Immature natural killer cell (primary cell): ENCODE measurements at regions not wholly inside any gene's neighbourhood (a gene's known extent, or its start where the extent isn't known, plus 50 kb on each side); places are given as distances from the start of the nearest gene placed in this dataset.

Source experiments
- DNase-seq, 3 donors: peaks; one replicate each; pipeline ENCODE4 v3.0.0; 2022; ENCODE audit warnings: mixed read lengths in 1 of 3
- H3K27ac Mint-ChIP-seq, 6 donors: one replicate each; pipeline ENCODE4 v1.8.0; 2020; ENCODE audit warnings: mixed read lengths in 6 of 6, mild to moderate bottlenecking in 5 of 6, inconsistent platforms in 4 of 6, moderate library complexity in 3 of 6
- H3K27me3 Mint-ChIP-seq, 3 donors: one replicate each; pipeline ENCODE4 v1.8.0; 2020 to 2021; ENCODE audit warnings: low read depth in 3 of 3, mild to moderate bottlenecking in 3 of 3, mixed read lengths in 3 of 3, moderate library complexity in 3 of 3, inconsistent platforms in 1 of 3
- H3K36me3 Mint-ChIP-seq, 3 donors: one replicate each; pipeline ENCODE4 v1.8.0; 2020; ENCODE audit warnings: mixed read lengths in 3 of 3, inconsistent platforms in 2 of 3, mild to moderate bottlenecking in 2 of 3
- H3K4me1 Mint-ChIP-seq, 2 donors: one replicate each; pipeline ENCODE4 v1.8.0; 2020; ENCODE audit warnings: inconsistent platforms in 2 of 2, mild to moderate bottlenecking in 2 of 2, mixed read lengths in 2 of 2, moderate library complexity in 1 of 2
- H3K4me3 Mint-ChIP-seq, 5 donors: one replicate each; pipeline ENCODE4 v1.8.0; 2020; ENCODE audit warnings: mild to moderate bottlenecking in 5 of 5, mixed read lengths in 5 of 5, inconsistent platforms in 3 of 5, moderate library complexity in 3 of 5
- H3K9me3 Mint-ChIP-seq, 6 donors: one replicate each; pipeline ENCODE4 v1.8.0; 2020; ENCODE audit warnings: mild to moderate bottlenecking in 6 of 6, mixed read lengths in 6 of 6, inconsistent platforms in 4 of 6, moderate library complexity in 3 of 6

DNA sequence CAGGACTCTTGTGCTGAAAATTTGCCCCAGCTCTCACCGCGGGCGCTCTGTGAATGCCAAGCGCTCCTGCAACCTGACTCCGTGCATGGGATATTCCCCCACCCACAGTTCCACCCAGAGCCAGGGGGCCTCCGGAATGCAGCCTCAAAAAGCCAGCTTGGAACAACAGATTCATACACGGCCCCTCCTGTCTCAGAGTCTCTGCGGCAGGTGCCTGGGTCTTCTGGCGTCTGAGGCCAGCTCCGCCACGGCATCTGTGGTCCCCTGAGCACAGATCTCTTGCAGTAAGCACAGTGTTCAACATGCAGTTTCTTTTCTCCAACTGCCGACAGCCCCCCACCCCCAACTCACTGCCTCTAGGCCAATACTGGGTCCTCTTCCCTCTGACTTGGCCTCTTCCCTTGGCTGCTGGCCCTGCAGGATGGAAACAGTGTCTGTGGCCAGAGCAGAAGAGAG lies 355.7 kb upstream of the IRX2 start:
- peaks cover 10 to 11% (median 10%) of the 10 kb centered on the region in 3 donors for H3K27me3 Mint-ChIP-seq
- DNase-seq: no peak
- no peak overlapping the region for H3K4me3 Mint-ChIP-seq
- H3K27ac Mint-ChIP-seq: no peak overlapping the region
- H3K36me3 Mint-ChIP-seq: no peaks in the 10 kb centered on the region
- H3K9me3 Mint-ChIP-seq: peaks cover 0 to 5% (median 1%) of the 10 kb centered on the region in 6 donors
- H3K4me1 Mint-ChIP-seq: no peaks in the 10 kb centered on the region

DNA sequence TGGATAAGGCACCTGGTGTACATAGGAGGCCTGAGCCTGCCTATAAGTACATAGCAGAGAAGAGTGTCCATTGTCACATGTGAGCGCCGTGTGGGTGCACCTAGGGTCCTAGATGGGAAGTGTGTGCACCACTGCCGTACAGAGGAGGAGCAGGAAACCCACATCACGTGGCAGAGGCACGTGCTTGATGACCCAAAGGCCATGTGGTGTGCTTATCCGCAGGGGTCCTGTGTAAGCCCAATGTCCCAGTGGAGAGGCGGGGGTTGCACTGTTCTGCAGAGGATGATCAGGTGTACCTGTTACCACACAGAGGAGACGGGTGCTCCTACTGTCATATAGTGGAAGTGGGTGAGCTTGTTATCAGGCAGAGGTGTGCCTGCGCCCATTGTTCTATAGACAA lies 354.1 kb upstream of the IRX2 start:
- H3K9me3 Mint-ChIP-seq: peaks cover 0 to 8% (median 1%) of the 10 kb centered on the region in 6 donors
- H3K27ac Mint-ChIP-seq: no peak overlapping the region
- no peaks in the 10 kb centered on the region for H3K36me3 Mint-ChIP-seq
- peaks cover 7 to 14% (median 11%) of the 10 kb centered on the region in 3 donors for H3K27me3 Mint-ChIP-seq
- H3K4me3 Mint-ChIP-seq: no peak overlapping the region
- no peaks in the 10 kb centered on the region for H3K4me1 Mint-ChIP-seq
- DNase-seq: no peak

- H3K27ac Mint-ChIP-seq: no peak overlapping the region
- no peak for DNase-seq
- H3K4me3 Mint-ChIP-seq: no peak overlapping the region
- H3K27me3 Mint-ChIP-seq: peaks cover 7 to 14% (median 11%) of the 10 kb centered on the region in 3 donors
- H3K36me3 Mint-ChIP-seq: no peaks in the 10 kb centered on the region
- H3K4me1 Mint-ChIP-seq: no peaks in the 10 kb centered on the region
- H3K9me3 Mint-ChIP-seq: peaks cover 0 to 8% (median 1%) of the 10 kb centered on the region in 6 donors
Observed at GRCh38 chr5:3105172-3105571, 353.7 kb upstream of the IRX2 start.

- Mint-ChIP-seq H3K4me3 (no peak overlapping the region), H3K36me3 (no peaks in the 10 kb centered on the region), H3K4me1 (no peaks in the 10 kb centered on the region), H3K27ac (no peak overlapping the region), H3K27me3 (peaks cover 7 to 14% (median 11%) of the 10 kb centered on the region in 3 donors), H3K9me3 (peaks cover 0 to 8% (median under 1%) of the 10 kb centered on the region in 6 donors)
- DNase-seq: no peak
Observed at GRCh38 chr5:3104429-3105060, 353.1 kb upstream of the IRX2 start.

- no peaks in the 10 kb centered on the region for H3K4me1 Mint-ChIP-seq
- no peak overlapping the region for H3K27ac Mint-ChIP-seq
- no peaks in the 10 kb centered on the region for H3K36me3 Mint-ChIP-seq
- peaks cover 0 to 8% (median 3%) of the 10 kb centered on the region in 6 donors for H3K9me3 Mint-ChIP-seq
- peaks cover 6 to 13% (median 9%) of the 10 kb centered on the region in 3 donors for H3K27me3 Mint-ChIP-seq
- DNase-seq: no peak
- no peak overlapping the region for H3K4me3 Mint-ChIP-seq
Observed at GRCh38 chr5:3103262-3103811, 351.9 kb upstream of the IRX2 start.

DNA sequence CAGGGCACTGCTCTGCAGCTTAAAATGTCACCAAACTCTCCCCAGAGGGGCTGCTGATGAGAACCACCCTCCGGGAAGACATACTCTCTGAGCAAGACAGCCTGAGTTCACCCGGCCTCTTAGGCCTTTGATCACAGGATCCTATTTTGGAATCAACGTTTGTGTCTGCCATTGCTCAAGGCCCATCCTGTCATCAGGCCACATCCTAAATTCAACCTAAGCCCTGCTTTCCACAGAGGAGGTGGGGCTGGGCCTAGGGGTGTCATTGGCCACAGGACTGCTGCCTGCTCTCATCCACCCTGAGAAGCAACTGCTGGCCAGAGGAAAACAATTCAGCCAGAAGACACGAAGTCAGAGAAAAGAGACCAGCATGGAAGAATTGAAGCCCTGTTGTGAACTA lies 351.1 kb upstream of the IRX2 start:
- H3K27me3 Mint-ChIP-seq: peaks cover 4 to 13% (median 9%) of the 10 kb centered on the region in 3 donors
- no peak for DNase-seq
- H3K9me3 Mint-ChIP-seq: peaks cover 0 to 8% (median 3%) of the 10 kb centered on the region in 6 donors
- no peak overlapping the region for H3K27ac Mint-ChIP-seq
- H3K4me3 Mint-ChIP-seq: no peak overlapping the region
- H3K36me3 Mint-ChIP-seq: no peaks in the 10 kb centered on the region
- no peaks in the 10 kb centered on the region for H3K4me1 Mint-ChIP-seq

- H3K4me3 Mint-ChIP-seq: no peak overlapping the region
- no peaks in the 10 kb centered on the region for H3K36me3 Mint-ChIP-seq
- peaks cover 0 to 14% (median 3%) of the 10 kb centered on the region in 6 donors for H3K9me3 Mint-ChIP-seq
- H3K4me1 Mint-ChIP-seq: no peaks in the 10 kb centered on the region
- peaks cover 4 to 15% (median 9%) of the 10 kb centered on the region in 3 donors for H3K27me3 Mint-ChIP-seq
- DNase-seq: no peak
- no peak overlapping the region for H3K27ac Mint-ChIP-seq
Observed at GRCh38 chr5:3101561-3101960, 350.1 kb upstream of the IRX2 start.

DNA sequence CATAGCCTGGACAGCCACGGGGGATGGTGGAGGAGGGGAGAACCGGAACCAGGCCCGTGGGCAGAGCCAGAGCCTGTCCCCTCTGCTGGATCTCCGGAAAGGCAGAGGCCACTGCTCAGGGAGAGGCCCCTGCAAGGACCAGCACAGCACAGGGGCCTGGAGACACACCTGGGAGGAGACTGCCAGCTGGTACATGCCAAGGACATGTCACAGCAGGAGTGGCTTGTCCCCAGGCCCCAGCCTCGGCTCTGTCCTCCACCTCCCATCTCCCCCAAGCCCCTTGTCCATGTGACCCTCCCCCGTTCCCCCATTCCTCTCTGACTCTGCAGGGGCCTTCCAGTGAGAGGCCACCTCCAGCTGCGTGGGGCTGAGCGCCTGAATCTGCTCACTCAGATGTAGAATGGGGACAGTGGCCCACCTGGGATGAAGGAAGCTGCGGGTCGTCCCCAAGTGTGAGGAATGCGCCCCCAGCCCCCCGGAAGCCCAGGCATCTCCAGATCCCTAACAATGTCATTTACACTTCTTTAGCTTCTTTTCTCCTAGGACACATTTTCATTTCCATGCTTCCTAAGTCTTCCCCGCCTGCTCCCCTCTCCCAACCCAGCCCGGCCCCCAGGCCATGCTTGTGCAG lies 349.6 kb upstream of the IRX2 start:
- Mint-ChIP-seq H3K27ac (no peak overlapping the region), H3K9me3 (peaks cover 0 to 14% (median 3%) of the 10 kb centered on the region in 6 donors), H3K4me3 (no peak overlapping the region), H3K36me3 (no peaks in the 10 kb centered on the region), H3K27me3 (peaks cover 4 to 15% (median 9%) of the 10 kb centered on the region in 3 donors), H3K4me1 (no peaks in the 10 kb centered on the region)
- DNase-seq: no peak

- DNase-seq: no peak
Observed at GRCh38 chr5:3099954-3100353, 348.5 kb upstream of the IRX2 start.

DNA sequence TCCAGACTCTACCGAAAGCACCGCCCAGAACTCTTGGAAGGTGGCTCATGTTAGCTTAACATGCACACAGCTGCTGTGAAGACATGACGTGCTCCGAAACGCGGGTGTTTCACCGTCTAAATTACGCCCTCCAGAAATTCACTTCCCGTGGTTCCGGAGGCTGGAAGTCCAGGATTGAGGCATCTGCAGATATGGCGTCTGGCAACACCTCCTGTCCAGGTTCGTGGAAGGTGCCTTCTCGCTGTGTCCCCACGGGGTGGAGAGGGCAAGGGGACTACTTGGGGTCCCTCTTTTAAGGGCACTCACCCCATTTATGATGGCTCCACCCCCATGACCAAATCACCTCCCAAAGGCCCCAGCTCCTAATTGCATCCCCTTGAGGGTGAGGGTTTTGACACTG lies 348.0 kb upstream of the IRX2 start:
- Mint-ChIP-seq H3K27ac (no peak overlapping the region), H3K9me3 (peaks cover 0 to 18% (median 3%) of the 10 kb centered on the region in 6 donors), H3K36me3 (no peaks in the 10 kb centered on the region), H3K27me3 (peaks cover 4 to 15% (median 9%) of the 10 kb centered on the region in 3 donors), H3K4me1 (no peaks in the 10 kb centered on the region), H3K4me3 (no peak overlapping the region)
- DNase-seq: no peak

More at GRCh38 chr5:3099954-3100353, 348.5 kb upstream of the IRX2 start:
- Mint-ChIP-seq H3K27me3 (peaks cover 4 to 15% (median 9%) of the 10 kb centered on the region in 3 donors), H3K9me3 (peaks cover 0 to 14% (median 3%) of the 10 kb centered on the region in 6 donors), H3K27ac (no peak overlapping the region), H3K4me3 (no peak overlapping the region), H3K4me1 (no peaks in the 10 kb centered on the region), H3K36me3 (no peaks in the 10 kb centered on the region)

DNA sequence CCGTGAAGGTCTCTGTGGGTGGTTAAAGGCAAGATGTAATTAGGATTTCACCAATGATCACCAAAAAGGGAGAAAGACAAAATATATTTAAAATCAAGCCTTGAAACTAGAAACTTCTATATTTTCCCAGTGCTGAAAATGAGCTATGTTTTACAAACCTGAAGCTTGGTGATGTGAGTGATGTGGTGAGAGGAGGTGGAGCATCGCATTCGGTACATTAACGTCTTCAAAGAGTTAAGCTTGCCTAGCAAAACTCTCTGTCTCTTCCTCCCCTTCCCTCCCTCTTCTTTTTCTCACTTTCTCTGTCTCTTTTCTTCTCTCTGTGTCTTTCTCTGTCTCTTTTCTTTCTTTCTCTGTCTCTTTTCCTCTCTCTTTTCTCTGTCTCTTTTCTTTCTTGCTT lies 347.3 kb upstream of the IRX2 start:
- no peak for DNase-seq
- Mint-ChIP-seq H3K27ac (no peak overlapping the region), H3K36me3 (no peaks in the 10 kb centered on the region), H3K4me3 (no peak overlapping the region), H3K9me3 (peaks cover 0 to 18% (median 4%) of the 10 kb centered on the region in 6 donors), H3K27me3 (peaks cover 4 to 12% (median 9%) of the 10 kb centered on the region in 3 donors), H3K4me1 (no peaks in the 10 kb centered on the region)

GRCh38 chr5:3092664-3093063 lies 341.2 kb upstream of the IRX2 start:
- Mint-ChIP-seq H3K4me3 (no peak overlapping the region), H3K9me3 (peaks cover 0 to 16% (median 2%) of the 10 kb centered on the region in 6 donors), H3K4me1 (no peaks in the 10 kb centered on the region), H3K27ac (no peak overlapping the region), H3K36me3 (no peaks in the 10 kb centered on the region), H3K27me3 (peaks cover 0 to 6% (median 2%) of the 10 kb centered on the region in 3 donors)
- no peak for DNase-seq

GRCh38 chr5:3092211-3092610 lies 340.7 kb upstream of the IRX2 start:
- no peak for DNase-seq
- H3K4me1 Mint-ChIP-seq: no peaks in the 10 kb centered on the region
- peaks cover 0 to 12% (median 4%) of the 10 kb centered on the region in 6 donors for H3K9me3 Mint-ChIP-seq
- no peaks in the 10 kb centered on the region for H3K36me3 Mint-ChIP-seq
- peaks cover 0 to 5% (median 2%) of the 10 kb centered on the region in 3 donors for H3K27me3 Mint-ChIP-seq
- no peak overlapping the region for H3K27ac Mint-ChIP-seq
- no peak overlapping the region for H3K4me3 Mint-ChIP-seq

DNA sequence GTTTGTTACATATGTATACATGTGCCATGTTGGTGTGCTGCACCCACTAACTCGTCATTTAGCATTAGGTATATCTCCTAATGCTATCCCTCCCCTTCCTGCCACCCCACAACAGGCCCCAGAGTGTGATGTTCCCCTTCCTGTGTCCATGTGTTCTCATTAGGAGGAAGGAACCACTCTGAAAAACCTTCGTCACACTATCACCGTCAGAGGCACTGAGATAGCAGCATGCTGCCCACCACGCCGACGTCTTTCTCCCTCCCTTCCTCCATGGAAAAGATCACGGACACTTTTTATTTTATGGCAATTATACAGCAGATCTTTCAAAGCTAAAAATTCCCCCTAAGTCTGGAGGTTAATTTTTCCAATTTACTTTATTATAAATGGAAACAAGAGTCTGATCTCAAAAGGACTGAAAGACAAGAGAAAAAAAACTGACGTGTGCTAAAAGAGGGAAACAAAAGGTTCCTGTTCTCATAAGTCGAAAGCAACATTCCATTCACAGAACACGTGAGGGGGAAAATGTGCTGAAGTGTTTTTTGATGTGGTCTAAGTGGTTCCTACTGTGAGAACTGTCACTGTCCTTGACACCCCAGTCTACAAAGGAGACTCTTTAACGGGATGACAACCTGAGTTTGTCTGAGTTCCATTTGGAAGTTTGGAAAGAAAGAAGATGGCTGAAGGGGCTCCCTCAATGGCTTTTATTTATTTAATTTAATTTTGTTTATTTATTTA lies 339.7 kb upstream of the IRX2 start:
- no peak overlapping the region for H3K4me3 Mint-ChIP-seq
- H3K27me3 Mint-ChIP-seq: peaks cover 0 to 2% (median 2%) of the 10 kb centered on the region in 3 donors
- DNase-seq: no peak
- H3K36me3 Mint-ChIP-seq: no peaks in the 10 kb centered on the region
- no peak overlapping the region for H3K27ac Mint-ChIP-seq
- peaks cover 0 to 9% (median 4%) of the 10 kb centered on the region in 6 donors for H3K9me3 Mint-ChIP-seq
- H3K4me1 Mint-ChIP-seq: no peaks in the 10 kb centered on the region
